H9 (cell line): ENCODE measurements at regions not wholly inside any gene's neighbourhood (a gene's known extent, or its start where the extent isn't known, plus 50 kb on each side); places are given as distances from the start of the nearest gene placed in this dataset.

ENCODE experiments used
- DNase-seq: peaks from one replicate; pipeline ENCODE4 v3.0.0-alpha.2; 2017
- H2AFZ ChIP-seq: one replicate; pipeline ENCODE4 v1.6.1; 2013; ENCODE audit warnings: mild to moderate bottlenecking, low read length, control low read depth, moderate library complexity
- H2AK5ac ChIP-seq: 2 replicates; pipeline ENCODE4 v1.6.1; 2013; ENCODE audit warnings: low read length, control low read depth, mixed read lengths; ENCODE audit not compliant: insufficient read length
- H2BK120ac ChIP-seq: one replicate; pipeline ENCODE4 v1.6.1; 2013; ENCODE audit warnings: low read depth, mild to moderate bottlenecking, low read length, control low read depth, inconsistent platforms; ENCODE audit not compliant: poor library complexity, severe bottlenecking
- H2BK12ac ChIP-seq: 2 replicates; pipeline ENCODE4 v1.6.1; 2013; ENCODE audit warnings: low read length, control low read depth, mixed read lengths, low read depth; ENCODE audit not compliant: insufficient read length
- H2BK15ac ChIP-seq: 2 replicates; pipeline ENCODE4 v1.6.1; 2013; ENCODE audit warnings: low read depth, low read length, control low read depth
- H2BK20ac ChIP-seq: one replicate; pipeline ENCODE4 v1.6.1; 2013; ENCODE audit warnings: low read depth, mild to moderate bottlenecking, low read length, control low read depth, inconsistent platforms; ENCODE audit not compliant: poor library complexity, severe bottlenecking
- H2BK5ac ChIP-seq: 2 replicates; pipeline ENCODE4 v1.6.1; 2013; ENCODE audit warnings: low read length, control low read depth, mixed read lengths; ENCODE audit not compliant: insufficient read length
- H3K14ac ChIP-seq: 2 replicates; pipeline ENCODE4 v1.6.1; 2013; ENCODE audit warnings: low read length, control low read depth; ENCODE audit not compliant: insufficient read depth
- H3K18ac ChIP-seq: 2 replicates; pipeline ENCODE4 v1.6.1; 2013; ENCODE audit warnings: low read depth, mild to moderate bottlenecking, mixed read lengths, low read length, control low read depth; ENCODE audit not compliant: insufficient read length
- H3K23ac ChIP-seq: 2 replicates; pipeline ENCODE4 v1.6.1; 2013; ENCODE audit warnings: low read length, control low read depth, mixed read lengths, low read depth; ENCODE audit not compliant: insufficient read length
- H3K23me2 ChIP-seq: 2 replicates; pipeline ENCODE4 v1.6.1; 2013; ENCODE audit warnings: low read depth, mild to moderate bottlenecking, mixed read lengths, low read length, control low read depth; ENCODE audit not compliant: insufficient read length, poor library complexity, severe bottlenecking
- H3K27ac ChIP-seq: 2 replicates; pipeline ENCODE4 v1.5.1; 2013; ENCODE audit warnings: low read length, control low read depth, mixed read lengths, low read depth; ENCODE audit not compliant: insufficient read length
- H3K27me3 ChIP-seq: 2 replicates; pipeline ENCODE4 v1.6.1; 2013; ENCODE audit warnings: low read length, control low read depth, inconsistent platforms; ENCODE audit not compliant: insufficient read depth
- H3K4ac ChIP-seq: 2 replicates; pipeline ENCODE4 v1.6.1; 2013; ENCODE audit warnings: low read depth, mild to moderate bottlenecking, control low read depth, inconsistent platforms, low read length, moderate library complexity
- H3K4me1 ChIP-seq: 2 replicates; pipeline ENCODE4 v1.6.1; 2013; ENCODE audit warnings: low read length, control low read depth, inconsistent platforms; ENCODE audit not compliant: insufficient read depth
- H3K4me2 ChIP-seq: 2 replicates; pipeline ENCODE4 v1.6.1; 2013; ENCODE audit warnings: low read length, control low read depth, mixed read lengths; ENCODE audit not compliant: insufficient read length, insufficient read depth
- H3K56ac ChIP-seq: 2 replicates; pipeline ENCODE4 v1.6.1; 2013; ENCODE audit warnings: low read depth, mild to moderate bottlenecking, mixed read lengths, low read length, control low read depth; ENCODE audit not compliant: insufficient read length
- H3K79me1 ChIP-seq: 2 replicates; pipeline ENCODE4 v1.6.1; 2013; ENCODE audit warnings: low read depth, mild to moderate bottlenecking, moderate library complexity, low read length, control low read depth, inconsistent platforms; ENCODE audit not compliant: insufficient read depth, poor library complexity, severe bottlenecking
- H3K79me2 ChIP-seq: 2 replicates; pipeline ENCODE4 v1.6.1; 2013; ENCODE audit warnings: low read length, control low read depth, inconsistent platforms; ENCODE audit not compliant: insufficient read depth
- H3K9ac ChIP-seq: 2 replicates; pipeline ENCODE4 v1.6.1; 2013; ENCODE audit warnings: low read length, control low read depth, mixed read lengths; ENCODE audit not compliant: insufficient read length; ENCODE audit errors: extremely low read depth
- H3K9me3 ChIP-seq: one replicate; pipeline ENCODE4 v1.6.1; 2013; ENCODE audit warnings: low read depth, low read length, inconsistent platforms; ENCODE audit not compliant: control insufficient read depth
- H3T11ph ChIP-seq: one replicate; pipeline ENCODE4 v1.6.1; 2013; ENCODE audit warnings: mild to moderate bottlenecking, low read length, control low read depth, inconsistent platforms
- H4K20me1 ChIP-seq: one replicate; pipeline ENCODE4 v1.6.1; 2013; ENCODE audit not compliant: control insufficient read depth, insufficient read length, insufficient read depth
- H4K5ac ChIP-seq: 2 replicates; pipeline ENCODE4 v1.6.1; 2013; ENCODE audit warnings: low read depth, mild to moderate bottlenecking, mixed read lengths, low read length, control low read depth; ENCODE audit not compliant: insufficient read length
- H4K8ac ChIP-seq: replicated peaks from 2 replicates; pipeline ENCODE4 v1.6.1; 2013; ENCODE audit warnings: low read length, control low read depth, mixed read lengths, low read depth; ENCODE audit not compliant: insufficient read length
- H4K91ac ChIP-seq: 2 replicates; pipeline ENCODE4 v1.6.1; 2013; ENCODE audit warnings: low read depth, mild to moderate bottlenecking, moderate library complexity, mixed read lengths, low read length, control low read depth; ENCODE audit not compliant: insufficient read length
- H3K27ac Mint-ChIP-seq, 3 experiments: 2 replicates in 2 of 3; 3 replicates in 1 of 3; pipeline ENCODE4 v1.8.0; 2020 to 2021; ENCODE audit warnings: mixed read lengths in 3 of 3, mild to moderate bottlenecking in 1 of 3, moderate library complexity in 1 of 3
- H3K27me3 Mint-ChIP-seq: 2 replicates; pipeline ENCODE4 v1.8.0; 2021; ENCODE audit warnings: low read depth, mild to moderate bottlenecking, moderate library complexity, mixed read lengths
- H3K36me3 Mint-ChIP-seq, 3 experiments: 2 replicates in 2 of 3; 3 replicates in 1 of 3; pipeline ENCODE4 v1.8.0; 2020 to 2021; ENCODE audit warnings: low read depth in 3 of 3, mixed read lengths in 3 of 3; ENCODE audit not compliant: insufficient read depth in 1 of 3
- H3K4me1 Mint-ChIP-seq, 2 experiments: 2 replicates each; pipeline ENCODE4 v1.8.0; 2020; ENCODE audit warnings: mixed read lengths in 2 of 2
- H3K4me3 Mint-ChIP-seq, 2 experiments: 2 replicates in 1 of 2; 3 replicates in 1 of 2; pipeline ENCODE4 v1.8.0; 2020 to 2021; ENCODE audit warnings: mild to moderate bottlenecking in 2 of 2, mixed read lengths in 2 of 2, moderate library complexity in 1 of 2
- H3K9me3 Mint-ChIP-seq, 2 experiments: 2 replicates in 1 of 2; 3 replicates in 1 of 2; pipeline ENCODE4 v1.8.0; 2020; ENCODE audit warnings: mild to moderate bottlenecking in 2 of 2, mixed read lengths in 2 of 2, moderate library complexity in 1 of 2
- WGBS: extraction: QIAGEN DNeasy Blood & Tissue Kit; methylation state at CpG from one replicate; pipeline ENCODE4 v1.1.7; 2013; ENCODE audit warnings: missing lambda C conversion rate, low lambda C conversion rate, mixed read lengths; ENCODE audit not compliant: insufficient read length; ENCODE audit errors: extremely low coverage; 5-methylcytosine and 5-hydroxymethylcytosine counted together
- TF ChIP-seq, protein P1 (sequence below): fragments of 200-600 bp; sonication (generic); conservative IDR thresholded peaks from 3 replicates; pipeline ENCODE4 v1.8.0; 2021; ENCODE audit warnings: antibody characterized with exemption, mild to moderate bottlenecking

DNA sequence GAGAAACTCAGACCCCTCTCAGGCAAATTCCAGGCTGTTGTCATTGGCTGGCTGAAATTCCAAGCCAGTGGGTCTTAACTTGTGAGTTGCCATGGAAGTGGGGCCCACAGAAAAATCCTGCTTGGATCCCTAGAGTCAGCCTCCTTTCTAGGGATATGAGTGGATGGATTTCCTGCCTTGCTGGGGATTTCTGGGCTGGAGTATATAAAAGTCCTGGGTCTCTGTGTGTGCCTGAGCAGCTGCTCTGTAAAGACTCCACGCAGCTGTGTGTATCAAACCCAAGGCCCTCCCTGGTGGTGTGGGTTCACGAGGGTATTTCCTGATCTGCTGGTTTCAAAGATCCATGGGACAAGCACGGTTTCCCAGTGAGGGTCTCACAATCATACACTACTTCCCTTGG lies 1077.1 kb downstream of the SLC16A7 start:
- no peak overlapping the region for H4K5ac ChIP-seq
- TF ChIP-seq, protein P1, sequence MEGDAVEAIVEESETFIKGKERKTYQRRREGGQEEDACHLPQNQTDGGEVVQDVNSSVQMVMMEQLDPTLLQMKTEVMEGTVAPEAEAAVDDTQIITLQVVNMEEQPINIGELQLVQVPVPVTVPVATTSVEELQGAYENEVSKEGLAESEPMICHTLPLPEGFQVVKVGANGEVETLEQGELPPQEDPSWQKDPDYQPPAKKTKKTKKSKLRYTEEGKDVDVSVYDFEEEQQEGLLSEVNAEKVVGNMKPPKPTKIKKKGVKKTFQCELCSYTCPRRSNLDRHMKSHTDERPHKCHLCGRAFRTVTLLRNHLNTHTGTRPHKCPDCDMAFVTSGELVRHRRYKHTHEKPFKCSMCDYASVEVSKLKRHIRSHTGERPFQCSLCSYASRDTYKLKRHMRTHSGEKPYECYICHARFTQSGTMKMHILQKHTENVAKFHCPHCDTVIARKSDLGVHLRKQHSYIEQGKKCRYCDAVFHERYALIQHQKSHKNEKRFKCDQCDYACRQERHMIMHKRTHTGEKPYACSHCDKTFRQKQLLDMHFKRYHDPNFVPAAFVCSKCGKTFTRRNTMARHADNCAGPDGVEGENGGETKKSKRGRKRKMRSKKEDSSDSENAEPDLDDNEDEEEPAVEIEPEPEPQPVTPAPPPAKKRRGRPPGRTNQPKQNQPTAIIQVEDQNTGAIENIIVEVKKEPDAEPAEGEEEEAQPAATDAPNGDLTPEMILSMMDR, result no peak
- Mint-ChIP-seq H3K9me3 (peaks cover 28 to 38% of the 10 kb centered on the region in 2 experiments; a peak in 4 of 5 replicates), H3K27ac (no peak overlapping the region), H3K27me3 (no peaks in the 10 kb centered on the region), H3K4me3 (no peak overlapping the region), H3K4me1 (peaks cover 18 to 19% of the 10 kb centered on the region in 2 experiments), H3K36me3 (peaks cover 0 to 37% (median 24%) of the 10 kb centered on the region in 3 experiments; a peak in 6 of 7 replicates)
- H3K23me2 ChIP-seq, result no peaks in the 10 kb centered on the region
- H2BK120ac ChIP-seq, result no peak overlapping the region
- H3K9me3 ChIP-seq, result no peaks in the 10 kb centered on the region
- no peak overlapping the region for H2AFZ ChIP-seq
- H3K27ac ChIP-seq, result no peak overlapping the region
- H2BK12ac ChIP-seq, result no peak overlapping the region
- H3K9ac ChIP-seq, result no peak overlapping the region
- H3K14ac ChIP-seq, result no peak overlapping the region
- no peak overlapping the region for H2BK15ac ChIP-seq
- H3K79me1 ChIP-seq, result no peaks in the 10 kb centered on the region
- no peak overlapping the region for H3K56ac ChIP-seq
- no peaks in the 10 kb centered on the region for H3K27me3 ChIP-seq
- H3K4ac ChIP-seq, result no peak overlapping the region
- H3K18ac ChIP-seq, result no peak overlapping the region
- H2BK5ac ChIP-seq, result no peak overlapping the region
- no peak for DNase-seq
- no peaks in the 10 kb centered on the region for H3K4me1 ChIP-seq
- no CpG with 5 or more reads among the region's 3 CpGs for WGBS
- no peak overlapping the region for H2BK20ac ChIP-seq
- H4K8ac ChIP-seq, result no peak overlapping the region
- H3K23ac ChIP-seq, result no peak overlapping the region
- no peaks in the 10 kb centered on the region for H3K79me2 ChIP-seq
- no peak overlapping the region for H2AK5ac ChIP-seq
- H4K91ac ChIP-seq, result no peak overlapping the region
- no peak overlapping the region for H3T11ph ChIP-seq
- H4K20me1 ChIP-seq, result no peaks in the 10 kb centered on the region
- H3K4me2 ChIP-seq, result no peak overlapping the region
